ENCODE measurements at regions not wholly inside any gene's neighbourhood (a gene's known extent, or its start where the extent isn't known, plus 50 kb on each side); places are given as distances from the start of the nearest gene placed in this dataset.

DNA sequence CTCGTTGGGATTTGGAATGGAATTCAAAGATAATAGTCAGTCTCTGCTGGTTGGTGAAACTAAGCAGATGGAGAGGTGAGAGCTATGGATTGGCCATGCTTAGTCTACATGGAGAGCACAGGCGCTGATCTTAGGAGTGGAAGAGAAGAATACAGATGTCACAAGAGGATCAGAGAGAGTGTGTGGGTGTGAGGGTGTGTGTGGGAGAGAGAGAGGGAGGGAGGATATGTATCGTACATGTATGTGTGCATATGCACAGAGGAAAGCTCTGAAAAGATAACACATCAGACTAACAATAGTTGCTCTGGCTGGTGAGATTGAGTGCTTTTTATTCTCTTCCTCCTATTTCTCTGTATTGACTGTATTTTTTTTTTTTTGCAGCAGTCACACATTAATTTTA, 686.2 kb upstream of the TBX3 start:
- Histone ChIP-seq H3K9ac (replicated peaks in 1 of 4; ENCODE audit: extremely low read depth in 1 of 4, low read depth in 3 of 4, low read length in 3 of 4) (no peak overlapping the region), H2BK5ac (ENCODE audit: low read depth, low read length) (no peak overlapping the region), H4K91ac (replicated peaks; ENCODE audit: insufficient read length, low read length) (no peak overlapping the region), H2AK5ac (ENCODE audit: low read depth, low read length) (no peak overlapping the region), H4K8ac (ENCODE audit: extremely low read depth, insufficient read depth, low read length) (no peak overlapping the region), H3K56ac (replicated peaks; ENCODE audit: insufficient read length, low read depth, low read length) (no peak overlapping the region), H3K27ac (ENCODE audit: low read depth, low read length) (no peak overlapping the region), H3K4me3 (ENCODE audit: extremely low read depth in 1 of 4, insufficient read depth in 2 of 4, low read depth in 3 of 4, low read length in 4 of 4) (no peak overlapping the region), H3K18ac (ENCODE audit: extremely low read depth, low read length) (no peak overlapping the region), H3K4me1 (replicated peaks in 1 of 4; ENCODE audit: control insufficient read depth in 3 of 4, insufficient read depth in 4 of 4, low read length in 3 of 4) (no peaks in the 10 kb centered on the region), H2BK120ac (replicated peaks; ENCODE audit: low read depth, low read length) (no peak overlapping the region), H2BK12ac (ENCODE audit: low read depth, low read length) (no peak overlapping the region), H3K9me3 (ENCODE audit: insufficient read depth in 2 of 2, low read depth in 1 of 2, low read length in 1 of 2) (peaks cover 0 to 9% of the 10 kb centered on the region in 2 experiments; a peak in 2 of 4 replicates), H4K5ac (ENCODE audit: insufficient read length, low read depth, low read length) (no peak overlapping the region), H3K23me2 (ENCODE audit: low read depth, low read length) (no peaks in the 10 kb centered on the region; the same call in 1 of the 2 replicates), H3K79me1 (ENCODE audit: low read depth, low read length) (no peaks in the 10 kb centered on the region), H4K20me1 (replicated peaks in 1 of 2; ENCODE audit: control insufficient read depth in 1 of 2, insufficient read depth in 2 of 2, low read length in 2 of 2) (no peaks in the 10 kb centered on the region), H3K36me3 (ENCODE audit: control insufficient read depth in 2 of 4, insufficient read depth in 4 of 4, low read length in 3 of 4) (no peaks in the 10 kb centered on the region), H3K23ac (ENCODE audit: insufficient read length) (no peak overlapping the region), H3K14ac (ENCODE audit: insufficient read length) (no peak overlapping the region), H3K79me2 (ENCODE audit: control insufficient read depth in 1 of 2, insufficient read depth in 2 of 2, low read length in 2 of 2) (no peaks in the 10 kb centered on the region), H3K4ac (replicated peaks; ENCODE audit: insufficient read length, low read depth, low read length) (no peak overlapping the region), H3K4me2 (ENCODE audit: insufficient read depth in 1 of 2, low read depth in 2 of 2, low read length in 2 of 2) (no peak overlapping the region), H3K27me3 (replicated peaks in 1 of 4; ENCODE audit: control insufficient read depth in 3 of 4, extremely low read depth in 1 of 4, insufficient read depth in 3 of 4, low read length in 3 of 4) (no peaks in the 10 kb centered on the region), H2BK20ac (ENCODE audit: low read length) (no peak overlapping the region), H2AFZ (ENCODE audit: low read length) (no peak overlapping the region), H2BK15ac (ENCODE audit: low read length) (no peak overlapping the region)
- DNase-seq (ENCODE audit: low read depth in 1 of 2, low spot score in 2 of 2) = no peak
- 88% methylated on average over 3 of the region's 3 CpGs; no CpG with 5 or more reads in 1 of the 2 experiments for WGBS, 2 experiments (ENCODE audit: extremely low coverage in 1 of 2, insufficient coverage in 1 of 2, insufficient read length in 1 of 2, insufficient replicate concordance in 2 of 2, low coverage in 1 of 2, low lambda C conversion rate in 2 of 2, missing lambda C conversion rate in 1 of 2)
- ChIA-PET POLR2A (ENCODE audit: partially characterized antibody) (no interaction called here), CTCF (ENCODE audit: partially characterized antibody) (interaction anchor here (0.6 kb wide), 2 partner anchors 55 to 968 kb away, joined by 3 read pairs; no protein-coding TSS in a partner anchor)
- no peak for FAIRE-seq
- TF ChIP-seq RAD21 (IDR thresholded peaks at IDR 0.05 in 1 of 2, conservative IDR thresholded peaks at IDR 0.05 in 1 of 2; ENCODE audit: low read depth in 2 of 2, low read length in 2 of 2) (no peak), RFX5 (IDR thresholded peaks at IDR 0.05; ENCODE audit: borderline replicate concordance, low read depth, low read length) (no peak), NRF1 (IDR thresholded peaks at IDR 0.05; ENCODE audit: low read depth, low read length) (no peak), NANOG (IDR thresholded peaks at IDR 0.05; ENCODE audit: insufficient read depth, low read depth, low read length, poor library complexity, severe bottlenecking) (no peak), HDAC6 (IDR thresholded peaks at IDR 0.05; ENCODE audit: low read depth, low read length) (no peak), CTBP2 (IDR thresholded peaks at IDR 0.05; ENCODE audit: borderline replicate concordance, insufficient read depth, insufficient read length, low read length) (no peak), SP4 (IDR thresholded peaks at IDR 0.05; ENCODE audit: low read length) (no peak), BCL11A (IDR thresholded peaks at IDR 0.05; ENCODE audit: low read depth in 2 of 2, low read length in 2 of 2) (no peak), TEAD4 (IDR thresholded peaks at IDR 0.05; ENCODE audit: low read depth, low read length) (no peak), KDM1A (IDR thresholded peaks at IDR 0.05; ENCODE audit: borderline replicate concordance, low read length) (no peak), SAP30 (IDR thresholded peaks at IDR 0.05; ENCODE audit: insufficient read depth, insufficient replicate concordance, low read length) (no peak), SIRT6 (IDR thresholded peaks at IDR 0.05; ENCODE audit: low read length) (no peak)
- TF ChIP-seq, protein P1, sequence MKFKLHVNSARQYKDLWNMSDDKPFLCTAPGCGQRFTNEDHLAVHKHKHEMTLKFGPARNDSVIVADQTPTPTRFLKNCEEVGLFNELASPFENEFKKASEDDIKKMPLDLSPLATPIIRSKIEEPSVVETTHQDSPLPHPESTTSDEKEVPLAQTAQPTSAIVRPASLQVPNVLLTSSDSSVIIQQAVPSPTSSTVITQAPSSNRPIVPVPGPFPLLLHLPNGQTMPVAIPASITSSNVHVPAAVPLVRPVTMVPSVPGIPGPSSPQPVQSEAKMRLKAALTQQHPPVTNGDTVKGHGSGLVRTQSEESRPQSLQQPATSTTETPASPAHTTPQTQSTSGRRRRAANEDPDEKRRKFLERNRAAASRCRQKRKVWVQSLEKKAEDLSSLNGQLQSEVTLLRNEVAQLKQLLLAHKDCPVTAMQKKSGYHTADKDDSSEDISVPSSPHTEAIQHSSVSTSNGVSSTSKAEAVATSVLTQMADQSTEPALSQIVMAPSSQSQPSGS (IDR thresholded peaks at IDR 0.05; ENCODE audit: low read length) = no peak

All from H1 (cell line).